Trophoblast cell (in vitro differentiated cells and primary cell): ENCODE measurements at regions not wholly inside any gene's neighbourhood (a gene's known extent, or its start where the extent isn't known, plus 50 kb on each side); places are given as distances from the start of the nearest gene placed in this dataset.

Experiments
- DNase-seq, 2 donors: peaks; one replicate each; pipeline ENCODE4 v3.0.0-alpha.2; 2016
- H2AFZ ChIP-seq: 2 replicates; pipeline ENCODE4 v1.6.1; 2013; ENCODE audit warnings: low read length, moderate library complexity, mild to moderate bottlenecking; ENCODE audit not compliant: insufficient read depth, poor library complexity
- H2AK5ac ChIP-seq: 2 replicates; pipeline ENCODE4 v1.6.1; 2013; ENCODE audit warnings: mild to moderate bottlenecking, low read length
- H2BK120ac ChIP-seq: 2 replicates; pipeline ENCODE4 v1.6.1; 2013; ENCODE audit warnings: low read length, mild to moderate bottlenecking, moderate library complexity; ENCODE audit not compliant: insufficient read depth, poor library complexity
- H2BK12ac ChIP-seq: 2 replicates; pipeline ENCODE4 v1.6.1; 2013; ENCODE audit warnings: mild to moderate bottlenecking, low read length, moderate library complexity
- H2BK5ac ChIP-seq: 2 replicates; pipeline ENCODE4 v1.6.1; 2013; ENCODE audit warnings: low read length, low read depth, moderate library complexity, mild to moderate bottlenecking; ENCODE audit not compliant: poor library complexity
- H3K14ac ChIP-seq: 2 replicates; pipeline ENCODE4 v1.6.1; 2013; ENCODE audit warnings: mild to moderate bottlenecking, low read length
- H3K18ac ChIP-seq: 2 replicates; pipeline ENCODE4 v1.6.1; 2013; ENCODE audit warnings: mild to moderate bottlenecking, low read length
- H3K23ac ChIP-seq: 2 replicates; pipeline ENCODE4 v1.6.1; 2013; ENCODE audit warnings: low read length
- H3K27ac ChIP-seq: 2 replicates; pipeline ENCODE4 v1.5.1; 2013; ENCODE audit warnings: low read depth, mild to moderate bottlenecking, inconsistent platforms, low read length, moderate library complexity
- H3K27me3 ChIP-seq: 2 replicates; pipeline ENCODE4 v1.6.1; 2013; ENCODE audit warnings: inconsistent platforms, mild to moderate bottlenecking, low read length, moderate library complexity; ENCODE audit not compliant: insufficient read depth
- H3K36me3 ChIP-seq, 2 experiments: 1 replicate in 1 of 2; 2 replicates in 1 of 2; pipeline ENCODE4 v1.6.1; 2013; ENCODE audit warnings: low read length in 2 of 2, mild to moderate bottlenecking in 2 of 2, moderate library complexity in 1 of 2; ENCODE audit not compliant: insufficient read depth in 2 of 2, control insufficient read depth in 1 of 2
- H3K4ac ChIP-seq: 2 replicates; pipeline ENCODE4 v1.6.1; 2013; ENCODE audit warnings: low read depth, mild to moderate bottlenecking, low read length, moderate library complexity
- H3K4me1 ChIP-seq, 2 experiments: 1 replicate in 1 of 2; 2 replicates in 1 of 2; pipeline ENCODE4 v1.6.1; 2013; ENCODE audit warnings: low read length in 2 of 2, mild to moderate bottlenecking in 2 of 2, moderate library complexity in 1 of 2; ENCODE audit not compliant: insufficient read depth in 2 of 2, control insufficient read depth in 1 of 2
- H3K4me2 ChIP-seq: 2 replicates; pipeline ENCODE4 v1.6.1; 2013; ENCODE audit warnings: inconsistent platforms, mild to moderate bottlenecking, low read length, moderate library complexity
- H3K4me3 ChIP-seq: 2 replicates; pipeline ENCODE4 v1.5.1; 2013; ENCODE audit warnings: mild to moderate bottlenecking, low read depth, low read length, inconsistent platforms
- H3K79me1 ChIP-seq: one replicate; pipeline ENCODE4 v1.6.1; 2013; ENCODE audit warnings: low read length
- H3K79me2 ChIP-seq: 2 replicates; pipeline ENCODE4 v1.6.1; 2013; ENCODE audit warnings: low read length, mild to moderate bottlenecking; ENCODE audit not compliant: control insufficient read depth, insufficient read depth, poor library complexity
- H3K9ac ChIP-seq: 2 replicates; pipeline ENCODE4 v1.6.1; 2013; ENCODE audit warnings: mild to moderate bottlenecking, low read length
- H3K9me3 ChIP-seq: 2 replicates; pipeline ENCODE4 v1.6.1; 2013; ENCODE audit warnings: low read depth, mild to moderate bottlenecking, control low read depth, inconsistent platforms, low read length; ENCODE audit not compliant: insufficient read depth
- H4K12ac ChIP-seq: 2 replicates; pipeline ENCODE4 v1.6.1; 2013; ENCODE audit warnings: low read depth, mild to moderate bottlenecking, low read length, moderate library complexity
- H4K8ac ChIP-seq: 2 replicates; pipeline ENCODE4 v1.6.1; 2013; ENCODE audit warnings: low read depth, mild to moderate bottlenecking, low read length, moderate library complexity
- H4K91ac ChIP-seq: one replicate; pipeline ENCODE4 v1.6.1; 2013; ENCODE audit warnings: low read depth, mild to moderate bottlenecking, low read length, moderate library complexity
- WGBS: extraction: QIAGEN DNeasy Blood & Tissue Kit; methylation state at CpG from one replicate; pipeline ENCODE4 v1.1.7; 2013; ENCODE audit warnings: missing lambda C conversion rate; ENCODE audit not compliant: insufficient read length, insufficient coverage; ENCODE audit errors: extremely low coverage; 5-methylcytosine and 5-hydroxymethylcytosine counted together

DNA sequence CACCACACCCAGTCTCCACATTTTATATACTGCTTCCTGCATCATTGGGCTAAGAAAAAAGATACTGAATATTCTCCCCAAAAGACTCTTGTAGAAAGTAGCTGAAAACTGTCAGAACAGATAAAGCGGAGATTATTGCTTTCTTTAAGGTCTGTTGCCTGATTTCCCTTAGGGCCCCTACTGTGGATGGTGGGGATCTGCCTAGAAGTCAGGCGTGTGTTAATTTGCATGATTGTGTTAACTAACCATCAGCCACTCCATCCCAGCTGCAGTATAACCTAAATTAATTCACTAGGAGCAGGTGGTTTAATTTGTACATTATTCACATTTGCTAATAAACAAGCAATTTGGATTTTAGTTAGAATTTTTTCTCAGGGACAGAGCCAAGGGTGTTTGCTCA lies 360.3 kb downstream of the FBXW7 start:
- WGBS = no CpG with 5 or more reads among the region's 2 CpGs
- Histone ChIP-seq H2AFZ (no peak overlapping the region), H3K4me3 (no peak overlapping the region), H3K9ac (no peak overlapping the region), H2BK5ac (no peak overlapping the region), H3K23ac (no peak overlapping the region), H3K9me3 (peaks cover 2% of the 10 kb centered on the region), H3K4me2 (no peak overlapping the region), H4K8ac (no peak overlapping the region), H3K18ac (no peak overlapping the region), H3K79me2 (no peaks in the 10 kb centered on the region), H3K4me1 (no peaks in the 10 kb centered on the region), H3K27me3 (no peaks in the 10 kb centered on the region), H2BK120ac (no peak overlapping the region), H4K91ac (no peak overlapping the region), H3K27ac (no peak overlapping the region), H3K4ac (no peak overlapping the region), H2BK12ac (no peak overlapping the region), H4K12ac (no peak overlapping the region), H2AK5ac (no peak overlapping the region), H3K36me3 (no peaks in the 10 kb centered on the region), H3K79me1 (no peaks in the 10 kb centered on the region), H3K14ac (no peak overlapping the region)
- DNase-seq = no peak

DNA sequence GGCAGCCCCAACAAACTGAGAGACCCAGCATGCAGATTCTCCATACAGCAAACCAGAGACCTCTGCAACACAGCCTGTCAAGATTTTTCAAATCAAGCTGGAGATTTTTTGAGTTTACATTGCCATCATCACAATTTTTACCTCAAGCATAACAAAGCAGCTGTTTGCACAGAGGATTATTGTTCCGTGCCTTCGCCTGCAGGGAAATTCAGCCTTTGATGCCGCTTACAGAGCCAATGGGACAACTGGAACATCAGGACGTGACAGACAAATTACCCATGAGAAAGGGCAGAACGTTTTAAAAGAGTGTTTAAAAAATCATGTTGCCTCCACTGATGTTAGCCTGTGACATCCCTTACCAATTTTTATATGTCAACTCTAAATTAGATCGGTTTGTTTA lies 363.7 kb downstream of the FBXW7 start:
- WGBS = no CpG with 5 or more reads among the region's 6 CpGs
- Histone ChIP-seq H2AK5ac (no peak overlapping the region), H3K79me1 (no peaks in the 10 kb centered on the region), H3K36me3 (no peaks in the 10 kb centered on the region), H3K9me3 (no peaks in the 10 kb centered on the region), H3K79me2 (no peaks in the 10 kb centered on the region), H2AFZ (no peak overlapping the region), H4K8ac (no peak overlapping the region), H2BK5ac (no peak overlapping the region), H3K9ac (no peak overlapping the region), H2BK12ac (no peak overlapping the region), H3K14ac (no peak overlapping the region), H3K27me3 (no peaks in the 10 kb centered on the region), H2BK120ac (no peak overlapping the region), H3K4me1 (no peaks in the 10 kb centered on the region), H3K4ac (no peak overlapping the region), H4K91ac (no peak overlapping the region), H3K4me3 (no peak overlapping the region), H3K18ac (no peak overlapping the region), H3K4me2 (no peak overlapping the region), H3K27ac (no peak overlapping the region), H4K12ac (no peak overlapping the region), H3K23ac (no peak overlapping the region)
- no peak for DNase-seq

DNA sequence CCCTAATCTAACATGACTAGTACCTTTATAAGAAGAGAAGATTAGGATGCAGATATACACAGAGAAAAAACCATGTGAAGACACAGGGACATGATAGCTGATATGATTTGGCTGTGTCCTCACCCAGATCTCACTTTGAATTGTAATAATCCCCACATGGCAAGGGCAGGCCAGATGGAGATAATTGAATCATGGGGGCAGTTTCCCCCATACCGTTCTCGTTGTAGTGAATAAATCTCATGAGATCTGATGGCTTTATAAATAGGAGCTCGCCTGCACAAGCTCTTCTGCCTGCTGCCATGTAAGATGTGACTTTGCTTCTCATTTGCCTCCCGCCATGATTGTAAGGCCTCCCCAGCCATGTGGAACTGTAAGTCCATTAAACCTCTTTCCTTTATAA lies 364.3 kb downstream of the FBXW7 start:
- H4K12ac ChIP-seq = no peak overlapping the region
- DNase-seq = no peak
- no peak overlapping the region for H2AK5ac ChIP-seq
- H2BK5ac ChIP-seq = no peak overlapping the region
- no peak overlapping the region for H4K8ac ChIP-seq
- H3K23ac ChIP-seq = no peak overlapping the region
- no peak overlapping the region for H3K4ac ChIP-seq
- H2BK12ac ChIP-seq = no peak overlapping the region
- no peaks in the 10 kb centered on the region for H3K36me3 ChIP-seq
- H3K4me1 ChIP-seq = no peaks in the 10 kb centered on the region
- no peak overlapping the region for H4K91ac ChIP-seq
- H3K27ac ChIP-seq = no peak overlapping the region
- no peak overlapping the region for H3K4me3 ChIP-seq
- no peaks in the 10 kb centered on the region for H3K27me3 ChIP-seq
- H3K9me3 ChIP-seq = no peaks in the 10 kb centered on the region
- WGBS = no CpG with 5 or more reads among the region's 4 CpGs
- H2AFZ ChIP-seq = no peak overlapping the region
- H3K4me2 ChIP-seq = no peak overlapping the region
- H2BK120ac ChIP-seq = no peak overlapping the region
- no peak overlapping the region for H3K9ac ChIP-seq
- H3K79me1 ChIP-seq = no peaks in the 10 kb centered on the region
- H3K79me2 ChIP-seq = no peaks in the 10 kb centered on the region
- H3K18ac ChIP-seq = no peak overlapping the region
- no peak overlapping the region for H3K14ac ChIP-seq

DNA sequence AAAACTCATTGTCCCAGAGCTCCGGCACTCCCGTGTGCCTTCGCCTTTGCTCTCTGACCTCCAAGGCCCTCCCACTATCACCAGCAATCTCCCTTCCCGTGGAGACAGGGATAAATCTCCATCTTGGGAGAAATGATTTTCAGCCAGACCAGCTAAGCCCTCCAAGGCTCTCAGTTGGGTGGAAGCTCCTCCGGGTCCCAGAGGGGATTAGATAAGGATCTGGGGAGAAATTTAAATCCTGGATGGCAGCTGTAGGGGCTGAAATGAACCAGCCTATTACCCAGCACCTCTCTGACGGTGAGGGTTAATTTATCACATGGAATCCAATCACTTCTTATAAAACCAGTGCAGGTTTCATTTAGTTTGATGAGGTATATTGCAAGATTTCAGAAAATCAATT lies 366.2 kb downstream of the FBXW7 start:
- H3K23ac ChIP-seq = no peak overlapping the region
- H2AFZ ChIP-seq = no peak overlapping the region
- no peak overlapping the region for H3K27ac ChIP-seq
- no peaks in the 10 kb centered on the region for H3K9me3 ChIP-seq
- DNase-seq = no peak
- H3K18ac ChIP-seq = no peak overlapping the region
- no peaks in the 10 kb centered on the region for H3K27me3 ChIP-seq
- no peaks in the 10 kb centered on the region for H3K36me3 ChIP-seq
- H3K9ac ChIP-seq = no peak overlapping the region
- H3K79me1 ChIP-seq = no peaks in the 10 kb centered on the region
- peaks cover 0 to 3% of the 10 kb centered on the region in 2 experiments for H3K4me1 ChIP-seq
- no peak overlapping the region for H3K4me2 ChIP-seq
- H3K4ac ChIP-seq = no peak overlapping the region
- H2BK5ac ChIP-seq = no peak overlapping the region
- no peak overlapping the region for H2AK5ac ChIP-seq
- no peak overlapping the region for H2BK12ac ChIP-seq
- H3K79me2 ChIP-seq = no peaks in the 10 kb centered on the region
- WGBS = no CpG with 5 or more reads among the region's 6 CpGs
- no peak overlapping the region for H4K12ac ChIP-seq
- no peak overlapping the region for H4K91ac ChIP-seq
- no peak overlapping the region for H2BK120ac ChIP-seq
- no peak overlapping the region for H3K14ac ChIP-seq
- no peak overlapping the region for H4K8ac ChIP-seq
- H3K4me3 ChIP-seq = no peak overlapping the region
